Kidney epithelial cell (primary cell): ENCODE measurements at regions not wholly inside any gene's neighbourhood (a gene's known extent, or its start where the extent isn't known, plus 50 kb on each side); places are given as distances from the start of the nearest gene placed in this dataset.

Experiments
- DNase-seq: peaks from one replicate; pipeline ENCODE4 v3.0.0-alpha.2; 2010; ENCODE audit warnings: low read depth
- H3K27me3 ChIP-seq: 2 replicates; pipeline ENCODE4 v1.6.0; 2011; ENCODE audit warnings: low read length; ENCODE audit not compliant: control insufficient read depth, insufficient read depth
- H3K36me3 ChIP-seq: 2 replicates; pipeline ENCODE4 v1.5.1; 2011; ENCODE audit warnings: low read length; ENCODE audit not compliant: control insufficient read depth, insufficient read depth
- H3K4me3 ChIP-seq: 2 replicates; pipeline ENCODE4 v1.5.1; 2011; ENCODE audit warnings: low read depth, mild to moderate bottlenecking, control low read depth, low read length
- CTCF ChIP-seq: IDR thresholded peaks from 2 replicates; pipeline ENCODE4 v1.5.1; 2011; ENCODE audit warnings: mild to moderate bottlenecking, moderate library complexity, low read length, control low read depth, inconsistent platforms; ENCODE audit not compliant: insufficient read depth, poor library complexity, severe bottlenecking

GRCh38 chr16:63315229-63315628 lies 1279.0 kb upstream of the CDH8 start:
- H3K4me3 ChIP-seq: no peak overlapping the region
- no peak for TF ChIP-seq CTCF
- DNase-seq: no peak

DNA sequence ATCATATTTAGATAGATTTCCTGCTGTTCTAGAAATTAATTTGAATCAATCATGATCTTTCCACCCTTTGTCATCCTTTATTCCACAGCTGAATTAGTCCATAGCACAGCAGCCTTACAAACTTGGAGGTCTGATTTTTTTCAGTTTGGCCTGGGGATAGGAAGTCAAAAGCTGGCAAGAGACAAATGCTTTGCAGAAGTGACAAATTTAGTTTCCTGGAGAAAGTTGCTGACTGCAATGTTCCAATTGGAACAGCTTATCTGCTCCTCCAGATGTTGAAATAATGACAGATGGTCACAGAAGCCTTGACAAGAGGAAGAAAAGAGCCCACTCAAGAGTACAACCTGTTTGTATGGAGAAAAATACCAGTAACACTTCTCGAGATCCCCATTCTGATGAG lies 1276.1 kb upstream of the CDH8 start:
- Histone ChIP-seq H3K36me3 (no peaks in the 10 kb centered on the region), H3K27me3 (no peaks in the 10 kb centered on the region), H3K4me3 (no peak overlapping the region)
- no peak for TF ChIP-seq CTCF
- no peak for DNase-seq

More at GRCh38 chr16:63315229-63315628, 1279.0 kb upstream of the CDH8 start:
- Histone ChIP-seq H3K27me3 (no peaks in the 10 kb centered on the region), H3K36me3 (no peaks in the 10 kb centered on the region)

GRCh38 chr16:63311313-63311712 lies 1275.1 kb upstream of the CDH8 start:
- Histone ChIP-seq H3K4me3 (no peak overlapping the region), H3K36me3 (no peaks in the 10 kb centered on the region), H3K27me3 (no peaks in the 10 kb centered on the region)
- no peak for TF ChIP-seq CTCF
- DNase-seq: no peak

GRCh38 chr16:63302811-63303210 lies 1266.6 kb upstream of the CDH8 start:
- H3K36me3 ChIP-seq: no peaks in the 10 kb centered on the region
- no peak for DNase-seq
- no peaks in the 10 kb centered on the region for H3K27me3 ChIP-seq
- H3K4me3 ChIP-seq: no peak overlapping the region
- no peak for TF ChIP-seq CTCF

- DNase-seq: no peak
- Histone ChIP-seq H3K4me3 (no peak overlapping the region), H3K36me3 (no peaks in the 10 kb centered on the region), H3K27me3 (no peaks in the 10 kb centered on the region)
- TF ChIP-seq CTCF: no peak
Observed at GRCh38 chr16:63301349-63301748, 1265.1 kb upstream of the CDH8 start.

- DNase-seq: no peak
- no peak for TF ChIP-seq CTCF
- no peaks in the 10 kb centered on the region for H3K27me3 ChIP-seq
- H3K4me3 ChIP-seq: no peak overlapping the region
- no peaks in the 10 kb centered on the region for H3K36me3 ChIP-seq
Observed at GRCh38 chr16:63298993-63299392, 1262.8 kb upstream of the CDH8 start.
